Right lobe of liver (tissue), 4 donors: ENCODE measurements at regions not wholly inside any gene's neighbourhood (a gene's known extent, or its start where the extent isn't known, plus 50 kb on each side); places are given as distances from the start of the nearest gene placed in this dataset.

Experiments used
- POLR2A ChIP-seq: fragments of 450-650 bp; IDR thresholded peaks from one replicate; pipeline ENCODE4 v1.6.1; 2017; ENCODE audit warnings: antibody characterized with exemption, mild to moderate bottlenecking
- TF ChIP-seq, protein P1 (sequence below), 4 donors: fragments of 200-600 bp in 3 of 4; fragments of 450-650 bp in 1 of 4; IDR thresholded peaks; one replicate each; pipeline versions ENCODE4 v1.5.1 to v1.8.0; 2016 to 2022; ENCODE audit warnings: antibody characterized with exemption in 4 of 4, mild to moderate bottlenecking in 2 of 4
- donor health status: DM: no; HTN: no; CAD: no.
- donor health status: DM: no; HTN: no; CAD: no.
- donor health status: DM: no; HTN: yes; CAD: no.

GRCh38 chr2:7825591-7826312 lies 856.1 kb upstream of the ID2 start:
- no peak for TF ChIP-seq POLR2A
- TF ChIP-seq, protein P1, sequence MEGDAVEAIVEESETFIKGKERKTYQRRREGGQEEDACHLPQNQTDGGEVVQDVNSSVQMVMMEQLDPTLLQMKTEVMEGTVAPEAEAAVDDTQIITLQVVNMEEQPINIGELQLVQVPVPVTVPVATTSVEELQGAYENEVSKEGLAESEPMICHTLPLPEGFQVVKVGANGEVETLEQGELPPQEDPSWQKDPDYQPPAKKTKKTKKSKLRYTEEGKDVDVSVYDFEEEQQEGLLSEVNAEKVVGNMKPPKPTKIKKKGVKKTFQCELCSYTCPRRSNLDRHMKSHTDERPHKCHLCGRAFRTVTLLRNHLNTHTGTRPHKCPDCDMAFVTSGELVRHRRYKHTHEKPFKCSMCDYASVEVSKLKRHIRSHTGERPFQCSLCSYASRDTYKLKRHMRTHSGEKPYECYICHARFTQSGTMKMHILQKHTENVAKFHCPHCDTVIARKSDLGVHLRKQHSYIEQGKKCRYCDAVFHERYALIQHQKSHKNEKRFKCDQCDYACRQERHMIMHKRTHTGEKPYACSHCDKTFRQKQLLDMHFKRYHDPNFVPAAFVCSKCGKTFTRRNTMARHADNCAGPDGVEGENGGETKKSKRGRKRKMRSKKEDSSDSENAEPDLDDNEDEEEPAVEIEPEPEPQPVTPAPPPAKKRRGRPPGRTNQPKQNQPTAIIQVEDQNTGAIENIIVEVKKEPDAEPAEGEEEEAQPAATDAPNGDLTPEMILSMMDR (IDR thresholded peaks at IDR 0.05) = no peak
